ENCODE measurements at regions not wholly inside any gene's neighbourhood (a gene's known extent, or its start where the extent isn't known, plus 50 kb on each side); places are given as distances from the start of the nearest gene placed in this dataset.

- TF ChIP-seq CTCF (IDR thresholded peaks at IDR 0.05; ENCODE audit: low read depth, low read length, poor library complexity, severe bottlenecking), result no peak
- TF ChIP-seq EZH2phosphoT487 (IDR thresholded peaks at IDR 0.05; ENCODE audit: borderline replicate concordance, low read length), result no peak
These were observed 145.8 kb downstream of the BARX1 start for GRCh38 chr9:93809204-93809940.

Data from DOHH2 (cell line).